Adrenal gland (tissue), 9 donors: ENCODE measurements at regions not wholly inside any gene's neighbourhood (a gene's known extent, or its start where the extent isn't known, plus 50 kb on each side); places are given as distances from the start of the nearest gene placed in this dataset.
A peak's percentile ranks its signal among the peaks of the same experiment; 100 is the strongest.
"Not testable (repeated sequence)": the region's sequence is repeated elsewhere in the genome, so short reads cannot be mapped to it uniquely, and the experiment has no call there.

ENCODE experiments used
- DNase-seq, 7 donors: peaks; one replicate each; pipeline ENCODE4 v3.0.0-alpha.2; 2019 to 2020
- H3K27ac ChIP-seq, 5 donors: fragments of 200-600 bp; sonication (generic) in 4 of 5; 1 replicate in 3 of 5; 2 replicates in 2 of 5; pipeline versions ENCODE4 v1.5.1 to v1.8.0; 2016 to 2020; ENCODE audit warnings: mild to moderate bottlenecking in 1 of 5
- H3K27me3 ChIP-seq: fragments of 200-600 bp; 2 replicates; pipeline ENCODE4 v1.8.0; 2021
- H3K36me3 ChIP-seq, 2 donors: fragments of 200-600 bp; replicated peaks in 1 of 2; 1 replicate in 1 of 2; 2 replicates in 1 of 2; pipeline versions ENCODE4 v1.5.1 to v1.8.0; 2018 to 2022
- H3K4me1 ChIP-seq, 2 donors: fragments of 200-600 bp; replicated peaks in 1 of 2; 1 replicate in 1 of 2; 2 replicates in 1 of 2; pipeline versions ENCODE4 v1.5.1 to v1.8.0; 2018 to 2021
- H3K4me3 ChIP-seq, 4 donors: fragments of 200-600 bp; sonication (generic) in 3 of 4; one replicate each; pipeline ENCODE4 v1.5.1; 2016 to 2018
- H3K9me3 ChIP-seq, 3 donors: fragments of 200-600 bp; sonication (generic) in 1 of 3; replicated peaks in 1 of 3; 1 replicate in 2 of 3; 2 replicates in 1 of 3; pipeline versions ENCODE4 v1.5.1 to v1.8.0; 2016 to 2021
- CTCF ChIP-seq, 6 experiments: fragments of 450-650 bp in 4 of 6; fragments of 200-600 bp in 2 of 6; sonication (generic) in 1 of 6; IDR thresholded peaks; 1 replicate in 5 of 6; 2 replicates in 1 of 6; pipeline versions ENCODE4 v1.5.1 to v1.8.0; 2016 to 2021; ENCODE audit warnings: antibody characterized with exemption in 6 of 6, mild to moderate bottlenecking in 2 of 6, moderate library complexity in 1 of 6
- POLR2A ChIP-seq, 2 donors: fragments of 450-650 bp; IDR thresholded peaks; one replicate each; pipeline ENCODE4 v1.6.1; 2017; ENCODE audit warnings: antibody characterized with exemption in 2 of 2, mild to moderate bottlenecking in 2 of 2, moderate library complexity in 1 of 2
- WGBS, 4 donors: extraction: QIAGEN DNeasy Blood & Tissue Kit in 2 of 4; methylation state at CpG; one replicate each; pipeline versions ENCODE4 v1.1.5 to v1.1.7; 2013 to 2017; 5-methylcytosine and 5-hydroxymethylcytosine counted together
- intact Hi-C, 2 donors: fragments of 100-400 bp; cut with DNase I; formaldehyde crosslinking; loops; one replicate each; pipeline versions ENCODE4 v1.14.1 to v1.15.0; 2022 to 2023
- donor health status: healthy with polysubstance abuse.
- donor health status: Bipolar disorder and iron deficiency.
- donor health status: DM: yes; HTN: yes; CAD: no.
- donor health status: DM: no; HTN: no; CAD: no.
- donor health status: DM: no; HTN: no; CAD: no.

GRCh38 chr4:189843413-189844009 is 97.2 kb upstream of the FRG1 start:
- Histone ChIP-seq H3K27ac (no peak overlapping the region), H3K27me3 (no peaks in the 10 kb centered on the region), H3K4me1 (no peaks in the 10 kb centered on the region), H3K36me3 (no peaks in the 10 kb centered on the region), H3K4me3 (no peak overlapping the region), H3K9me3 (no peaks in the 10 kb centered on the region)
- WGBS, 4 donors = 73 to 86% (median 81%) methylated on average over 10 of the region's 10 CpGs
- intact Hi-C loops = no loop called here
- DNase-seq = no peak
- TF ChIP-seq CTCF (IDR thresholded peaks at IDR 0.05) = no peak
- TF ChIP-seq POLR2A (IDR thresholded peaks at IDR 0.05) = no peak

GRCh38 chr4:189845145-189845846 is 95.4 kb upstream of the FRG1 start:
- H3K4me3 ChIP-seq = no peak overlapping the region
- intact Hi-C loops = no loop called here
- H3K9me3 ChIP-seq = no peaks in the 10 kb centered on the region
- H3K36me3 ChIP-seq = no peaks in the 10 kb centered on the region
- H3K27me3 ChIP-seq = no peaks in the 10 kb centered on the region
- WGBS, 4 donors = 39 to 51% (median 47%) methylated on average over 2 of the region's 2 CpGs
- TF ChIP-seq CTCF (IDR thresholded peaks at IDR 0.05) (no peak), POLR2A (IDR thresholded peaks at IDR 0.05) (no peak)
- no peaks in the 10 kb centered on the region for H3K4me1 ChIP-seq
- no peak overlapping the region for H3K27ac ChIP-seq
- no peak for DNase-seq

GRCh38 chr4:189846094-189846493 is 94.6 kb upstream of the FRG1 start:
- H3K4me1 ChIP-seq, H3K9me3 ChIP-seq, H3K4me3 ChIP-seq, H3K27ac ChIP-seq, intact Hi-C loops, DNase-seq, H3K27me3 ChIP-seq, H3K36me3 ChIP-seq: not testable (repeated sequence)
- 74 to 90% (median 85%) methylated on average over 17 to 27 of the region's 31 CpGs for WGBS, 4 donors

GRCh38 chr4:189846608-189847007 is 94.1 kb upstream of the FRG1 start:
- H3K27ac ChIP-seq, H3K27me3 ChIP-seq, H3K4me3 ChIP-seq, H3K9me3 ChIP-seq, intact Hi-C loops, H3K4me1 ChIP-seq, H3K36me3 ChIP-seq: not testable (repeated sequence)
- WGBS, 4 donors = 80 to 92% (median 86%) methylated on average over 25 to 27 of the region's 27 CpGs
- DNase-seq = peak in 1 of 7 donors; percentile 22

- H3K4me1 ChIP-seq, H3K27me3 ChIP-seq, intact Hi-C loops, H3K27ac ChIP-seq, H3K36me3 ChIP-seq, H3K4me3 ChIP-seq, H3K9me3 ChIP-seq: not testable (repeated sequence)
- 38 to 55% (median 48%) methylated on average over 3 of the region's 3 CpGs for WGBS, 4 donors
- peak in 1 of 7 donors; percentile 54 for DNase-seq
Measured at GRCh38 chr4:189848672-189849071, 92.0 kb upstream of the FRG1 start.
